Glomerular endothelial cell (primary cell): ENCODE measurements at regions not wholly inside any gene's neighbourhood (a gene's known extent, or its start where the extent isn't known, plus 50 kb on each side); places are given as distances from the start of the nearest gene placed in this dataset.

Source experiments
- DNase-seq: peaks from one replicate; pipeline ENCODE4 v3.0.0-alpha.2; 2011; ENCODE audit warnings: low read depth, low spot score; ENCODE audit errors: extremely low read depth

DNA sequence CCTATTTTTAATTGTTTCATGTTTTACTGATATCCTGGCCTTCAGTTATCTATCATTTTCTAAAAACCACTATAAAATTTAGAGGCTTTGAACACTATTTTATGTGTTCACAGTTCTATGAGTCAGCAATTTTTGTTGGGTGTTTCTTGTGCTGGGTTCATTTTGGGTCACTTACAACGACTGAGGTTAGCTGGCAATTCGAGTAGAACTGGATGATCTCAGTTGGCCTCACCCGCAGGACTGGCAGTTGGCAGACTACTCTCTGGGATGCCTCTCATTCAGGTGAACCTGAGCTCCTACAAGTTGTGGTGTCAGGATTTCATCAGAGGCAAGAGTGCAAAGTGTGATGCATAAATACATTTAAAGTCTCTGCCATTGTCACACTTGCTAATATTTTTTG lies 151.0 kb upstream of the PAPPA start:
- no peak for DNase-seq

DNA sequence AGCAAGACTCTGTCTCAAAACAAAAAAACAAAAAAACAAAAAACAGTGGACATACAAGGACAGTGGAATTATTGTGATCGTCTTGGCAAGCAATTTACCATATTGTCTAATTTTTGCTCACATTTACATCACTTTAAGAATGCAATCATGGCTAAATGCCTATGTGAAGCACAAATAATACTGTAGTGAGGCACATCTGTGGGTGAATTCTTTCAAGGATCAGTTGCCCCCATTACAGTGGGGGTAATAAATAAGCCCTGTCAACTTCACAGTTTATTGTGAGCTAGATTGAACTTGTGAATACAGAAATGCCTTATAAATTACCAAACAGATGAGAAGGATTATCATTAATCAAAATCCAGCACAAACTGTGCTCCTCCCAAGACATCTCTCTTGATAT lies 150.2 kb upstream of the PAPPA start:
- no peak for DNase-seq

DNA sequence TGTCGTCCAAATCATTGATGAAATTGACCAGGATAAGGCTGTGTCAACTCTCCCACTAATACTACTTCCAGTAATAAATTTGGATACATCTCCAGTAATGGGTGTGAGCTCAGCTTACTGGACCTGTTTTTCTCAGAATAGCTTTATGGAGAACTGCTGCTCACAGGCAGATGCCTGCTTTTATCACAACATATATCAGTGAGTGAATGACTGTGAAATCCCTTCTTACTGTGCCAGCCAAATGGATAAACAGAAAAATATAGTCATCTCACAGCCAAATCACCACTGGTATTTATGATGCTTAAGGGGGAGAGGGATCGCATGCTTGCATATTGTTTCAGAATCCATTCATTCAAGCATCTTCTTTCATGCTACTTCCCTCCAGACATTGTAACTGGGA lies 148.4 kb upstream of the PAPPA start:
- no peak for DNase-seq

DNA sequence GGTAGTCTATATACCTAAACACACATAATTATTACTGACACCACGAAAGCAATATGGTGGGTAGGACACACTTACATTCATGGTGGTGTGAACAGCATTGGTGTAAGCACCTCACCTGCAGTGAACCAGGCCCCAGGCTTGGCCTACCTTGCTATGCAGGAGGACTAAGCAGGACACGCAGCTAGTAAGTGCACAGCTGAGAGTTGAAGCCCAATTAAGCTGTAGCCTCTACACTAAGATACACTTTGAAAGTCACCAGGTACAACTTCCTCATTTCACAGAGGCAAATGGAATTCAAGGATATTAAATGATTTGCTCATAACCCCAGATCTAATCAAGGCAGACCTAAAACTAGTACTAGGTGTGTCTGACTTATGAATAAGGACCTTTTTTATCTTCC lies 145.8 kb upstream of the PAPPA start:
- DNase-seq, result no peak

DNA sequence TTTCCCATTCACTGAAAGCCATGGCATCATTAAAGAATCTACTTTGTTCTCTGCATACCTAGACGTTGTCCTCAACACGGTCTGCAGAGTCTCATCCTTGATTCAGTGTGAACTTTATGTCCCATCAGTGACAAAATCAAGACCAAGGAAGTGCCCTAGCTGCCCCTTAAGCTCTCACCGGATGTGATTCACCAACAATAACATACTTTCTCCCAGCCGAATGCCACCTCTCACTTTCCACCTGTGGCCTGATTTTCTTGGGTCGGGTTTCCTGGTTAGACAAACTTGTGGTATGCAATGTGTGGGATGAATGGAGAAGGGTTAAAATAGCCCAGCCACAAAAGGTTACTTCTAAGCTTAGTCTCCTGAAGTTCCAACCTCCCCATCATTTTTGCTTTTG lies 145.3 kb upstream of the PAPPA start:
- no peak for DNase-seq

DNA sequence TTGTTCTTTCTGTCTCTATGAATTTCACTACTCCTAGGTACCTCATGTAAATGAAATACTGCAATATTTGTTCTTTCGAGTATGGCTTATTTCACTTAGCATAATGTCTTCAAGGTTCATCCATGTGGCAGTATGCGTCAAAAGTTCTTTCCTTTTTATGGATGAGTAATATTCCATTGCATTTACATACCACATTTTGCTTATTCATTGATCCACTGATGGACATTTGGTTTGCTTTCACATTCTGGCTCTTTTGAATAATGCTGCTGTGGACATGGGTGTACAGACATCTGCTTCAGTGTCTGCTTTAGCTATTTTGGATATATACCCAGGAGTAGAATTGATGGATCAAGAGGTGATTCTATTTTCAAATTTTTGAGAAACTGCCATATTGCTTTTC lies 144.2 kb upstream of the PAPPA start:
- no peak for DNase-seq

GRCh38 chr9:116015855-116016254 lies 137.7 kb upstream of the PAPPA start:
- no peak for DNase-seq

DNA sequence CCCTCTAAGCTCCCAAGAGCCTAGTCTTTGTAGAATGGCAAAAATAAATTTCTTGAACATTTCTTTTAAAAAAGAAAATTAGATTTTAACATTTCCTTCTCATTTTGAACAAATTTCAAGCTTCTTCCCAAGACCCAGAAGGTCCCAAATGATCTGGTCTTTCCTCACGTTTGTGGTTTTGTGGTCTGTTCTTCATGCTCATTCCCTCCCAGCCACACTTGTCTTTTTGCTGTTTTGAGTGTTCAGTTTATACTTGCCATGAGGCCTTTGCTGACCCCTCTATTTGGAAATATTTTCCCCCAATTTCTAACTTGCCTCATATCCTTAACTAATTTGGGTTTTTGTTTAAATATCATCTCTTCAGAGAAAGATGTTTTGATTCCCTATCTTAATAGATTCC lies 133.4 kb upstream of the PAPPA start:
- DNase-seq, result no peak

GRCh38 chr9:116020801-116021200 lies 132.8 kb upstream of the PAPPA start:
- DNase-seq, result no peak

GRCh38 chr9:116027096-116027495 lies 126.5 kb upstream of the PAPPA start:
- DNase-seq, result no peak

GRCh38 chr9:116027511-116027910 lies 126.1 kb upstream of the PAPPA start:
- DNase-seq, result no peak

- no peak for DNase-seq
Observed at GRCh38 chr9:116027951-116028350, 125.6 kb upstream of the PAPPA start.

DNA sequence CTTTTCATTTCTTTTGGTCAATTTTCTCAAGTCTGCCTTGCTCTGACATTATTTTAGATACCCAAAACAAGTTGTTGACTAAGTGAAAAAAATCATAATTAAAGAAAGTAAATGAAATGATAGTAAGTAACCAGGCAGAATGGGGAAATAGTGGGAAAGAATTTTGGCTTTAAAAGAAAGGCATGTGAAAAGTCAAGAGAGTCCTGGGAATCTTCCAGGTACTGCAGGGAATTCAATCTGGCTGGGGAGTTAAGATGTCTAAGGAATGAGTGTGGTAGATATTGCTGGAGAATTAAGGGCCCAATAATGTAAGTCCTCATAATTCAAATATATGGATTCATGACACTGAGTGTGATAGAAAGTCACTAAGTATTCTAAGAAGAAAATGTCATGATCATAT lies 123.1 kb upstream of the PAPPA start:
- no peak for DNase-seq

GRCh38 chr9:116032683-116033440 lies 120.7 kb upstream of the PAPPA start:
- DNase-seq, result no peak

GRCh38 chr9:116039312-116039711 lies 114.3 kb upstream of the PAPPA start:
- DNase-seq, result no peak

DNA sequence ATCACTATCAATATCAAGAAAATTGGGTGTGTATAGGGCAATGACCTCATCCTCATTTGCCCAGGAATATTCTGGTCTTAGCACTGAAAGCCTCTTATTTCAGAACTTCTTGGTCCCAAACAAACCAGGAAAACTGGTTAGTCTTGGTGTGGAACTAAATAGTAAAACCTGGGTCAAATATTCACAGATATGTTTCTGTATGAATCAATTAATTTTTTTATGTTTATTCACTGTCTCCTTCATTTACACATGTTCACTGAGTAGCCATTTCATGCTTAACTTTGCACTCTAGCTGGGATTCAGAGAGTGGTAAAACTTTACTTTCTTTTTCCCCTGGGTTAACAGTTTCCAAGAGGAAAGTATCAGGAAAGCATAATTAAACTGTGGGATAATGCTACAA lies 113.7 kb upstream of the PAPPA start:
- no peak for DNase-seq

- DNase-seq, result no peak
Observed at GRCh38 chr9:116042321-116042720, 111.3 kb upstream of the PAPPA start.

GRCh38 chr9:116045083-116045482 lies 108.5 kb upstream of the PAPPA start:
- no peak for DNase-seq

DNA sequence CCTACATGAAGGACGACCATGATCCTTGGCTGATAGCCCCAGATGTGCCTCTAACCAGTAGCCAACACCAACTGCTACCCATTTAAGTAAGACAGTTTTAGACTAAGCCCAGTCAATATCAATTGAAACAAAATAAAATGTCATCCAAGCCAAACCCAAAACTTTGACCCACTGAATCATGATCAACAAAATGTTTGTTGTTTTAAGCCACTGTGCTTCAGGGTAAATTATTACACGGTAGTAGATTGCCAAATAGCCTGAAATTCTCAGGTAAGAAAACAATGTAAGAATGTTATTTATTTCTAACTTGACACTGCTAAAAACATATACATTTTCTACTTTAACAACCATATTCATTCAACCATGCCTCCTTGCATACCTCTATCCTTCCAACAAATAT lies 105.5 kb upstream of the PAPPA start:
- no peak for DNase-seq

GRCh38 chr9:116049456-116049855 lies 104.1 kb upstream of the PAPPA start:
- no peak for DNase-seq

- no peak for DNase-seq
Observed at GRCh38 chr9:116051528-116051927, 102.1 kb upstream of the PAPPA start.

DNA sequence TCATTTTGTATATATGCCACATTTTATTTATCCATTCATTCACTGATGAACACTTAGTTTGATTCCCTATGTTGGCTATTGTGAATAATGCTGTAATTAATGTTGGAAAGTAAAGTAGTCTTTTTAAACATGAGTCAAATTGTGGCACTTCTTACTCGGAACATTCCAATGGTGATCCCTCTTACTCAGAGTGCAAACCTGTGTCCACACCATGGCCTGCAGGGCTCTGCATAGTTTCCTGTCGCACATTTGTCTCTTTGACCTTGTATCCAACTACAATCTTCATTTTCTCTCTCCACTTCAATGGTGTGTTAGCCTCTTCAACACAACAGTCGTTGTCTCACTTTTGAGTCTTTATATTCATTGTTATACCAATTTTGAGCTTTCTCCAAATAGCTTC lies 98.1 kb upstream of the PAPPA start:
- DNase-seq, result no peak

DNA sequence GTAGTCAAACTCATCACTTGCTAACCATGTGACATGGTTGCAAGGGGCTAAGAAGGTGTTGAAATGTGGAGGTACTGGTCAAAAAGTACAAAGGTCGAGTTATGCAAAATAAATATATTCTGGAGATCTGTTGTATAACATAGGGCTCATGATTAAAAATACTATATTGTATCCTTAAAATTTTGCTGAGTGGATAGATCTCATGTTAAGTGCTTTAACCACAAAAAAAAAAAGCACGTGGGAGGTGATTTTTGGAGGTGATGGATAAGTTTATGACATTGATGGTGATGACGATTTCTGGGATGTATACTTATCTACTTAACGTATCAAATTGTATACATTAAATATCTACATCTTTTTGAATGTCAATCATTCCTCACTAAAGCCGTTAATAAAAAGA lies 96.2 kb upstream of the PAPPA start:
- DNase-seq, result no peak
